ENCODE measurements at regions not wholly inside any gene's neighbourhood (a gene's known extent, or its start where the extent isn't known, plus 50 kb on each side); places are given as distances from the start of the nearest gene placed in this dataset.

DNA sequence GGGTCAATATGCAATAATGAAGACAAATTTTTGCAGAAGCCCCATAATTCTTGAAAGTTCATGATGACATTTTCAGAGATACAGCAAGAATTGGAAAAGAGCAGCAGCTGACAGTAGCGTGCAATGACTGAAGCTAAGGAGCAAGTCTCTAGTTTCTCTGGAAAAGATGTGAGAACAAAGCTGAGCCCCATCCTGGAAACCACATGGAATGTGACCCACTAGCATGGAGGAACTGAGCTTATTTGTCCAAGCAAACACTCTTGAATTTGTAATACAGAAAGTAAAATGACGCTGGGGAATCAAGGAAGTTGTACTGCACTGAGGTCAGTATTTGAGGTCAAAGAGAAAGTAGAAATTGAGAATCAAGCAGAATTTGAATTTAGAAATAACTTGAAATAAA lies 1447.2 kb downstream of the FSTL5 start:
- TF ChIP-seq, protein P1, sequence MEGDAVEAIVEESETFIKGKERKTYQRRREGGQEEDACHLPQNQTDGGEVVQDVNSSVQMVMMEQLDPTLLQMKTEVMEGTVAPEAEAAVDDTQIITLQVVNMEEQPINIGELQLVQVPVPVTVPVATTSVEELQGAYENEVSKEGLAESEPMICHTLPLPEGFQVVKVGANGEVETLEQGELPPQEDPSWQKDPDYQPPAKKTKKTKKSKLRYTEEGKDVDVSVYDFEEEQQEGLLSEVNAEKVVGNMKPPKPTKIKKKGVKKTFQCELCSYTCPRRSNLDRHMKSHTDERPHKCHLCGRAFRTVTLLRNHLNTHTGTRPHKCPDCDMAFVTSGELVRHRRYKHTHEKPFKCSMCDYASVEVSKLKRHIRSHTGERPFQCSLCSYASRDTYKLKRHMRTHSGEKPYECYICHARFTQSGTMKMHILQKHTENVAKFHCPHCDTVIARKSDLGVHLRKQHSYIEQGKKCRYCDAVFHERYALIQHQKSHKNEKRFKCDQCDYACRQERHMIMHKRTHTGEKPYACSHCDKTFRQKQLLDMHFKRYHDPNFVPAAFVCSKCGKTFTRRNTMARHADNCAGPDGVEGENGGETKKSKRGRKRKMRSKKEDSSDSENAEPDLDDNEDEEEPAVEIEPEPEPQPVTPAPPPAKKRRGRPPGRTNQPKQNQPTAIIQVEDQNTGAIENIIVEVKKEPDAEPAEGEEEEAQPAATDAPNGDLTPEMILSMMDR (IDR thresholded peaks at IDR 0.05): no peak
- TF ChIP-seq POLR2A (IDR thresholded peaks at IDR 0.05): no peak

Data from ovary (tissue), 3 donors.